K562 (cell line): ENCODE measurements at regions not wholly inside any gene's neighbourhood (a gene's known extent, or its start where the extent isn't known, plus 50 kb on each side); places are given as distances from the start of the nearest gene placed in this dataset.

Experiments
- ATAC-seq: fragments of 200-7000 bp; cut with Tn5 transposase; 3 replicates; pipeline ENCODE4 v1.9.1; 2020; ENCODE audit warnings: moderate library complexity
- BruUV-seq: library from RNA; stranded (reverse); fragments of 400-500 nt; replicated peaks from 2 replicates; lab custom pipeline; 2021; lab: Mats Ljungman, UMichigan
- CTCF ChIA-PET: fragments of 300-600 bp; formaldehyde crosslinking; extraction: SDS; loops from one replicate; lab custom pipeline; 2021; ENCODE audit warnings: low intra/inter-chr PET ratio; lab: Yijun Ruan, JAX
- POLR2A ChIA-PET: fragments of 300-600, 350-650 bp; sonication (Branson Sonifier 250); formaldehyde crosslinking; extraction: SDS; loops from one replicate; lab custom pipeline; 2021; ENCODE audit warnings: antibody characterized with exemption, inconsistent platforms; lab: Yijun Ruan, JAX
- DNase-seq, 4 experiments: peaks; one replicate each; pipeline versions ENCODE4 v3.0.0 to v3.0.0-alpha.2; 2011 to 2018; ENCODE audit warnings: low spot score in 3 of 4, mixed read lengths in 3 of 4; ENCODE audit errors: extremely low read depth in 1 of 4
- FAIRE-seq: peaks from 2 replicates; lab custom pipeline; 2011; peaks lifted over from hg19 to GRCh38; lab: Jason Lieb, UNC
- H2AFZ ChIP-seq: 2 replicates; pipeline ENCODE4 v1.6.0; 2011; ENCODE audit warnings: low read depth, low read length, control low read depth, inconsistent platforms
- H3K27ac ChIP-seq: fragments of 200-600 bp; 3 replicates; pipeline ENCODE4 v1.8.0; 2011; ENCODE audit warnings: low read depth, mild to moderate bottlenecking, control low read depth, inconsistent platforms, low read length, moderate library complexity, mixed read lengths; ENCODE audit errors: extremely low read depth
- H3K27me3 ChIP-seq, 2 experiments: fragments of 300-600 bp in 1 of 2; 2 replicates in 1 of 2; 3 replicates in 1 of 2; pipeline versions ENCODE4 v1.6.0 to v1.8.0; 2011; ENCODE audit warnings: inconsistent platforms in 2 of 2, low read length in 2 of 2, mild to moderate bottlenecking in 1 of 2, mixed read lengths in 1 of 2, moderate library complexity in 1 of 2; ENCODE audit not compliant: control insufficient read depth in 2 of 2, insufficient read depth in 2 of 2
- H3K36me3 ChIP-seq: fragments of 300-600 bp; 3 replicates; pipeline ENCODE4 v1.8.0; 2011; ENCODE audit warnings: mild to moderate bottlenecking, low read length, inconsistent platforms; ENCODE audit not compliant: control insufficient read depth, insufficient read depth
- H3K4me1 ChIP-seq, 2 experiments: fragments of 200-600 bp in 1 of 2; replicated peaks in 1 of 2; 2 replicates in 1 of 2; 3 replicates in 1 of 2; pipeline versions ENCODE4 v1.5.1 to v1.8.0; 2011; ENCODE audit warnings: inconsistent platforms in 2 of 2, low read length in 2 of 2, mild to moderate bottlenecking in 1 of 2, mixed read lengths in 1 of 2, moderate library complexity in 1 of 2; ENCODE audit not compliant: control insufficient read depth in 2 of 2, insufficient read depth in 2 of 2
- H3K4me2 ChIP-seq: 2 replicates; pipeline ENCODE4 v1.6.1; 2011; ENCODE audit warnings: low read length, control low read depth, inconsistent platforms, mixed read lengths; ENCODE audit not compliant: insufficient read depth
- H3K4me3 ChIP-seq: fragments of 200-600 bp; sonication (generic), shearing (Covaris generic); 2 replicates; pipeline ENCODE4 v1.5.1; 2016; ENCODE audit warnings: control low read depth, inconsistent platforms
- H3K79me2 ChIP-seq: fragments of 200-600 bp; 3 replicates; pipeline ENCODE4 v1.8.0; 2011; ENCODE audit warnings: low read length, inconsistent platforms; ENCODE audit not compliant: control insufficient read depth, insufficient read depth
- H3K9ac ChIP-seq, 2 experiments: 2 replicates each; pipeline versions ENCODE4 v1.6.0 to v1.6.1; 2011; ENCODE audit warnings: low read depth in 2 of 2, low read length in 2 of 2, control low read depth in 1 of 2, inconsistent platforms in 1 of 2, mild to moderate bottlenecking in 1 of 2, mixed read lengths in 1 of 2; ENCODE audit not compliant: insufficient read depth in 1 of 2
- H3K9me1 ChIP-seq: one replicate; pipeline ENCODE4 v1.6.0; 2011; ENCODE audit warnings: inconsistent platforms, mild to moderate bottlenecking, low read length, moderate library complexity; ENCODE audit not compliant: control insufficient read depth, insufficient read depth
- H3K9me3 ChIP-seq: replicated peaks from 2 replicates; pipeline ENCODE4 v1.5.1; 2011; ENCODE audit warnings: low read depth, low read length, inconsistent platforms; ENCODE audit not compliant: control insufficient read depth, insufficient read depth
- H4K20me1 ChIP-seq: replicated peaks from 2 replicates; pipeline ENCODE4 v1.6.1; 2011; ENCODE audit warnings: low read length, inconsistent platforms, mixed read lengths; ENCODE audit not compliant: control insufficient read depth, insufficient read depth
- ARID3A ChIP-seq: IDR thresholded peaks from 2 replicates; pipeline ENCODE4 v1.6.1; 2012; ENCODE audit warnings: low read depth, low read length, improper control_type of control experiment, borderline replicate concordance
- CGGBP1 ChIP-seq: fragments of 250-450 bp; sonication (Bioruptor Pico); IDR thresholded peaks from 2 replicates; pipeline ENCODE4 v1.9.0; 2021; ENCODE audit warnings: mild to moderate bottlenecking
- E2F8 ChIP-seq: fragments of 450-650 bp; IDR thresholded peaks from 2 replicates; pipeline ENCODE4 v1.7.1; 2018; ENCODE audit warnings: mild to moderate bottlenecking, low read depth; ENCODE audit not compliant: partially characterized antibody
- FOXJ2 ChIP-seq: fragments of 200-800 bp; sonication (Bioruptor generic); IDR thresholded peaks from 2 replicates; pipeline ENCODE4 v1.6.1; 2016; ENCODE audit warnings: missing genetic modification characterization, missing compliant biosample characterization
- FUS ChIP-seq: fragments of 200-400 bp; formaldehyde crosslinking; optimal IDR thresholded peaks from 2 replicates; pipeline ENCODE3; 2017; ENCODE audit warnings: low read depth, low read length
- IRF2 ChIP-seq: sonication (generic); formaldehyde crosslinking; IDR thresholded peaks from 2 replicates; pipeline ENCODE4 v1.8.1; 2022; ENCODE audit warnings: mild to moderate bottlenecking, missing genetic modification reagents
- LCOR ChIP-seq: sonication (generic); formaldehyde crosslinking; IDR thresholded peaks from 2 replicates; pipeline ENCODE4 v1.8.0; 2022; ENCODE audit warnings: mild to moderate bottlenecking, missing genetic modification reagents
- SMAD4 ChIP-seq: fragments of 250-450 bp; sonication (Bioruptor Pico); conservative IDR thresholded peaks from 2 replicates; pipeline ENCODE4 v1.8.0; 2021; ENCODE audit warnings: inconsistent platforms, mild to moderate bottlenecking, moderate library complexity
- SMARCA4 ChIP-seq: fragments of 450-650 bp; IDR thresholded peaks from 2 replicates; pipeline ENCODE4 v1.6.1; 2016
- WGBS: fragments of 100-300 bp; shearing (Covaris generic); methylation state at CpG from one replicate; pipeline ENCODE4 v1.1.6; 2016; ENCODE audit warnings: low coverage, mixed read lengths; ENCODE audit not compliant: insufficient coverage; ENCODE audit errors: missing lambda C conversion rate; 5-methylcytosine and 5-hydroxymethylcytosine counted together
- in situ Hi-C: fragments of 300-500 bp; cut with MboI; formaldehyde crosslinking; loops from 4 replicates; pipeline ENCODE4 v1.15.0; 2018; ENCODE audit warnings: inconsistent platforms, mixed read lengths
- intact Hi-C: fragments of 100-400 bp; cut with micrococcal nuclease; formaldehyde crosslinking; loops from 2 replicates; pipeline ENCODE4 v1.14.2; 2022

GRCh38 chr16:48745541-48745940 is 135.6 kb upstream of the N4BP1 start:
- FAIRE-seq, result no peak
- 0% methylated on average over 4 of the region's 4 CpGs for WGBS
- no peak for TF ChIP-seq ARID3A
- no peak for TF ChIP-seq CGGBP1 (CRISPR knock-in tag)
- no peak for TF ChIP-seq SMAD4 (CRISPR knock-in tag)
- no peak for TF ChIP-seq E2F8
- TF ChIP-seq LCOR (CRISPR knock-in tag), result no peak
- TF ChIP-seq FUS, result no peak
- no peak for TF ChIP-seq FOXJ2 (tag)
- no peak for TF ChIP-seq IRF2 (CRISPR knock-in tag)
- TF ChIP-seq SMARCA4, result no peak

More at GRCh38 chr16:48745541-48745940, 135.6 kb upstream of the N4BP1 start:
- in situ Hi-C loops (no loop called here), intact Hi-C loops (no loop called here)
- Histone ChIP-seq H3K4me3 (no peak overlapping the region), H3K4me2 (no peak overlapping the region), H3K4me1 (no peaks in the 10 kb centered on the region), H2AFZ (no peak overlapping the region), H3K27me3 (no peaks in the 10 kb centered on the region), H3K36me3 (no peaks in the 10 kb centered on the region), H3K27ac (no peak overlapping the region), H3K9me3 (no peaks in the 10 kb centered on the region), H3K79me2 (no peaks in the 10 kb centered on the region), H3K9me1 (no peaks in the 10 kb centered on the region), H3K9ac (no peak overlapping the region), H4K20me1 (no peaks in the 10 kb centered on the region; the same call in 1 of the 2 replicates)
- ChIA-PET POLR2A (no interaction called here), CTCF (interaction anchor here (0.6 kb wide), 1 partner anchor 214 kb away, joined by 3 read pairs; no protein-coding TSS in a partner anchor)
- ATAC-seq (no peak), DNase-seq (no peak)
- BruUV-seq, result no TSS peak
